ENCODE measurements at regions not wholly inside any gene's neighbourhood (a gene's known extent, or its start where the extent isn't known, plus 50 kb on each side); places are given as distances from the start of the nearest gene placed in this dataset.

GRCh38 chr10:29127037-29127700 is 161.7 kb upstream of the LYZL1 start:
- no peak for TF ChIP-seq CTCF (IDR thresholded peaks at IDR 0.05)
- Mint-ChIP-seq H3K27ac (peak overlapping the region in 1 of 7 donors; percentile 15), H3K36me3 (no peaks in the 10 kb centered on the region), H3K9me3 (peaks cover 0 to 11% (median 3%) of the 10 kb centered on the region in 7 donors), H3K4me1 (no peaks in the 10 kb centered on the region), H3K4me3 (no peak overlapping the region), H3K27me3 (ENCODE audit: low read depth in 3 of 3) (peaks cover 8 to 18% (median 12%) of the 10 kb centered on the region in 3 donors)
- peaks cover 0 to 2% of the 10 kb centered on the region in 2 donors for H3K9me3 ChIP-seq (replicated peaks in 1 of 2; ENCODE audit: control insufficient read depth in 1 of 2, insufficient read depth in 1 of 2, low read length in 2 of 2)
- H3K27me3 ChIP-seq (ENCODE audit: control insufficient read depth in 2 of 2, insufficient read depth in 2 of 2, low read length in 2 of 2): no peaks in the 10 kb centered on the region
- H3K4me1 ChIP-seq (ENCODE audit: control insufficient read depth in 1 of 2, insufficient read depth in 2 of 2, low read length in 2 of 2): no peaks in the 10 kb centered on the region
- H3K9ac ChIP-seq (ENCODE audit: insufficient read depth, low read length, poor library complexity, severe bottlenecking): no peak overlapping the region
- WGBS (ENCODE audit: insufficient coverage): no CpG with 5 or more reads among the region's 7 CpGs
- no peak for DNase-seq
- no peaks in the 10 kb centered on the region for H4K20me1 ChIP-seq (ENCODE audit: insufficient read depth, low read length)
- H3K4me3 ChIP-seq (replicated peaks in 1 of 3; ENCODE audit: low read depth in 2 of 3, low read length in 3 of 3): no peak overlapping the region
- H3K4me2 ChIP-seq (replicated peaks; ENCODE audit: extremely low read depth, low read length, poor library complexity, severe bottlenecking): no peak overlapping the region
- H3K27ac ChIP-seq (ENCODE audit: low read depth in 1 of 2, low read length in 2 of 2): no peak overlapping the region
- H3K79me2 ChIP-seq (ENCODE audit: insufficient read depth, low read length): no peaks in the 10 kb centered on the region
- no peaks in the 10 kb centered on the region for H3K36me3 ChIP-seq (replicated peaks in 1 of 2; ENCODE audit: control insufficient read depth in 1 of 2, insufficient read depth in 2 of 2, low read length in 2 of 2)
- H2AFZ ChIP-seq (ENCODE audit: insufficient read depth, low read depth, low read length, poor library complexity, severe bottlenecking): no peak overlapping the region
- intact Hi-C loops (cut with micrococcal nuclease): no loop called here

GRCh38 chr10:29127731-29128130 is 161.1 kb upstream of the LYZL1 start:
- Histone ChIP-seq H3K9ac (ENCODE audit: insufficient read depth, low read length, poor library complexity, severe bottlenecking) (no peak overlapping the region), H3K27ac (ENCODE audit: low read depth in 1 of 2, low read length in 2 of 2) (no peak overlapping the region), H3K4me2 (replicated peaks; ENCODE audit: extremely low read depth, low read length, poor library complexity, severe bottlenecking) (no peak overlapping the region), H3K79me2 (ENCODE audit: insufficient read depth, low read length) (no peaks in the 10 kb centered on the region), H3K9me3 (replicated peaks in 1 of 2; ENCODE audit: control insufficient read depth in 1 of 2, insufficient read depth in 1 of 2, low read length in 2 of 2) (peaks cover 0 to 2% of the 10 kb centered on the region in 2 donors), H3K27me3 (ENCODE audit: control insufficient read depth in 2 of 2, insufficient read depth in 2 of 2, low read length in 2 of 2) (no peaks in the 10 kb centered on the region), H3K4me1 (ENCODE audit: control insufficient read depth in 1 of 2, insufficient read depth in 2 of 2, low read length in 2 of 2) (no peaks in the 10 kb centered on the region), H4K20me1 (ENCODE audit: insufficient read depth, low read length) (no peaks in the 10 kb centered on the region), H3K4me3 (replicated peaks in 1 of 3; ENCODE audit: low read depth in 2 of 3, low read length in 3 of 3) (no peak overlapping the region), H2AFZ (ENCODE audit: insufficient read depth, low read depth, low read length, poor library complexity, severe bottlenecking) (no peak overlapping the region), H3K36me3 (replicated peaks in 1 of 2; ENCODE audit: control insufficient read depth in 1 of 2, insufficient read depth in 2 of 2, low read length in 2 of 2) (no peaks in the 10 kb centered on the region)
- Mint-ChIP-seq H3K4me3 (no peak overlapping the region), H3K27ac (no peak overlapping the region), H3K9me3 (peaks cover 0 to 11% (median 3%) of the 10 kb centered on the region in 7 donors), H3K36me3 (no peaks in the 10 kb centered on the region), H3K27me3 (ENCODE audit: low read depth in 3 of 3) (peaks cover 12 to 20% (median 13%) of the 10 kb centered on the region in 3 donors), H3K4me1 (no peaks in the 10 kb centered on the region)
- WGBS (ENCODE audit: insufficient coverage): 52% methylated on average over 2 of the region's 3 CpGs
- intact Hi-C loops (cut with micrococcal nuclease): no loop called here
- TF ChIP-seq CTCF (IDR thresholded peaks at IDR 0.05): no peak
- DNase-seq: no peak
